IMR-90 (cell line): ENCODE measurements at regions not wholly inside any gene's neighbourhood (a gene's known extent, or its start where the extent isn't known, plus 50 kb on each side); places are given as distances from the start of the nearest gene placed in this dataset.

Experiments
- ATAC-seq: fragments of 200-7000 bp; cut with Tn5 transposase; 2 replicates; pipeline ENCODE4 v1.9.1; 2020; ENCODE audit warnings: low read depth, mild to moderate bottlenecking, moderate library complexity
- BruUV-seq: library from RNA; stranded (reverse); fragments of 400-500 nt; replicated peaks from 2 replicates; lab custom pipeline; 2021; lab: Mats Ljungman, UMichigan
- CTCF ChIA-PET: fragments of 300-600 bp; formaldehyde crosslinking; extraction: SDS; loops from one replicate; lab custom pipeline; 2021; ENCODE audit warnings: antibody characterized with exemption; lab: Yijun Ruan, JAX
- POLR2A ChIA-PET: fragments of 300-600 bp; sonication (Branson Sonifier 250); formaldehyde crosslinking; loops from one replicate; lab custom pipeline; 2022; ENCODE audit warnings: antibody characterized with exemption; ENCODE audit not compliant: unreplicated experiment; lab: Charles Lee
- DNase-seq: peaks from one replicate; pipeline ENCODE4 v3.0.0; 2013
- H2AFZ ChIP-seq: replicated peaks from 2 replicates; pipeline ENCODE3; 2013; ENCODE audit warnings: low read length, mild to moderate bottlenecking; ENCODE audit not compliant: poor library complexity
- H2AK5ac ChIP-seq: 2 replicates; pipeline ENCODE4 v1.6.1; 2013; ENCODE audit warnings: low read depth, low read length, inconsistent platforms
- H2AK9ac ChIP-seq: replicated peaks from 2 replicates; pipeline ENCODE3; 2013; ENCODE audit warnings: mild to moderate bottlenecking, low read depth, low read length, moderate library complexity; ENCODE audit not compliant: poor library complexity
- H2BK120ac ChIP-seq: 2 replicates; pipeline ENCODE4 v1.6.1; 2013; ENCODE audit warnings: low read depth, low read length, inconsistent platforms
- H2BK15ac ChIP-seq: 3 replicates; pipeline ENCODE4 v1.6.1; 2013; ENCODE audit warnings: low read depth, low read length, inconsistent platforms
- H2BK20ac ChIP-seq: 2 replicates; pipeline ENCODE4 v1.6.1; 2013; ENCODE audit warnings: low read depth, mild to moderate bottlenecking, inconsistent platforms, low read length, moderate library complexity
- H2BK5ac ChIP-seq: 2 replicates; pipeline ENCODE4 v1.6.1; 2013; ENCODE audit warnings: mild to moderate bottlenecking, low read depth, low read length, inconsistent platforms; ENCODE audit not compliant: poor library complexity, severe bottlenecking
- H3K14ac ChIP-seq: replicated peaks from 2 replicates; pipeline ENCODE4 v1.6.1; 2013; ENCODE audit warnings: low read depth, low read length, inconsistent platforms
- H3K18ac ChIP-seq: 2 replicates; pipeline ENCODE4 v1.6.1; 2013; ENCODE audit warnings: low read depth, low read length, control low read depth
- H3K23ac ChIP-seq: 2 replicates; pipeline ENCODE4 v1.6.1; 2013; ENCODE audit warnings: low read depth, low read length, inconsistent platforms
- H3K27ac ChIP-seq: 2 replicates; pipeline ENCODE4 v1.5.1; 2013; ENCODE audit warnings: mild to moderate bottlenecking, control low read depth, low read length; ENCODE audit not compliant: insufficient read depth
- H3K27me3 ChIP-seq: 2 replicates; pipeline ENCODE4 v1.6.1; 2013; ENCODE audit warnings: low read length; ENCODE audit not compliant: control insufficient read depth, insufficient read depth
- H3K36me3 ChIP-seq: 2 replicates; pipeline ENCODE4 v1.6.1; 2013; ENCODE audit warnings: low read length, mixed read lengths; ENCODE audit not compliant: control insufficient read depth, insufficient read depth
- H3K4ac ChIP-seq: 2 replicates; pipeline ENCODE4 v1.6.1; 2013; ENCODE audit warnings: low read depth, low read length, inconsistent platforms
- H3K4me1 ChIP-seq: 2 replicates; pipeline ENCODE4 v1.6.1; 2013; ENCODE audit warnings: low read length, mixed read lengths; ENCODE audit not compliant: control insufficient read depth, insufficient read depth
- H3K4me2 ChIP-seq: 2 replicates; pipeline ENCODE4 v1.6.1; 2013; ENCODE audit warnings: low read depth, mild to moderate bottlenecking, control low read depth, low read length, moderate library complexity
- H3K4me3 ChIP-seq: 2 replicates; pipeline ENCODE4 v1.5.1; 2013; ENCODE audit warnings: low read depth, mild to moderate bottlenecking, control low read depth, low read length, moderate library complexity; ENCODE audit not compliant: insufficient read depth
- H3K56ac ChIP-seq: 2 replicates; pipeline ENCODE4 v1.6.1; 2013; ENCODE audit warnings: low read length, inconsistent platforms; ENCODE audit not compliant: insufficient read depth; ENCODE audit errors: extremely low read depth
- H3K79me1 ChIP-seq, 2 experiments: 2 replicates each; pipeline ENCODE4 v1.6.1; 2013; ENCODE audit warnings: low read length in 2 of 2, inconsistent platforms in 1 of 2, low read depth in 1 of 2
- H3K9ac ChIP-seq: 2 replicates; pipeline ENCODE4 v1.6.1; 2013; ENCODE audit warnings: low read depth, low read length, control low read depth
- H3K9me1 ChIP-seq: 2 replicates; pipeline ENCODE4 v1.6.1; 2013; ENCODE audit warnings: low read length, inconsistent platforms; ENCODE audit not compliant: insufficient read depth
- H3K9me3 ChIP-seq: 2 replicates; pipeline ENCODE4 v1.6.1; 2013; ENCODE audit warnings: low read length; ENCODE audit not compliant: control insufficient read depth, insufficient read depth
- H4K20me1 ChIP-seq: 2 replicates; pipeline ENCODE4 v1.6.1; 2013; ENCODE audit warnings: low read length, inconsistent platforms; ENCODE audit not compliant: insufficient read depth
- H4K5ac ChIP-seq: 2 replicates; pipeline ENCODE4 v1.6.1; 2013; ENCODE audit warnings: mild to moderate bottlenecking, low read depth, low read length, control low read depth
- H4K8ac ChIP-seq, 2 experiments: 2 replicates each; pipeline ENCODE4 v1.6.1; 2013; ENCODE audit warnings: low read depth in 2 of 2, low read length in 2 of 2, control low read depth in 1 of 2, inconsistent platforms in 1 of 2
- H4K91ac ChIP-seq: 2 replicates; pipeline ENCODE4 v1.6.1; 2013; ENCODE audit warnings: low read depth, low read length, inconsistent platforms; ENCODE audit not compliant: insufficient read depth
- FOS ChIP-seq: fragments of 150-350 bp; IDR thresholded peaks from 2 replicates; pipeline ENCODE4 v1.6.1; 2016; ENCODE audit warnings: low read depth, low read length
- MAZ ChIP-seq: IDR thresholded peaks from 2 replicates; pipeline ENCODE4 v1.6.1; 2012; ENCODE audit warnings: low read depth, mild to moderate bottlenecking, low read length, improper control_type of control experiment, moderate library complexity, borderline replicate concordance
- POLR2A ChIP-seq: IDR thresholded peaks from 2 replicates; pipeline ENCODE4 v1.6.1; 2012; ENCODE audit warnings: mild to moderate bottlenecking, low read depth, low read length
- SMC3 ChIP-seq: fragments of 150-350 bp; IDR thresholded peaks from 2 replicates; pipeline ENCODE4 v1.6.1; 2016; ENCODE audit warnings: low read depth, mild to moderate bottlenecking, antibody characterized with exemption, low read length, moderate library complexity
- dilution Hi-C: fragments of 300-500 bp; cut with HindIII; formaldehyde crosslinking; loops from one replicate; pipeline ENCODE4 v1.14.3; 2018; ENCODE audit warnings: low sequenced_read_pairs; ENCODE audit not compliant: unreplicated experiment
- in situ Hi-C: fragments of 300-500 bp; cut with MboI; formaldehyde crosslinking; loops from 3 replicates; pipeline ENCODE4 v1.14.3; 2019; ENCODE audit warnings: low sequenced_read_pairs, inconsistent platforms, mixed read lengths
- intact Hi-C: fragments of 100-400 bp; cut with micrococcal nuclease; formaldehyde crosslinking; loops from 2 replicates; pipeline ENCODE4 v1.10.0; 2022
- TF ChIP-seq, protein P1 (sequence below): conservative IDR thresholded peaks from 2 replicates; pipeline ENCODE4 v1.5.1; 2012; ENCODE audit warnings: mild to moderate bottlenecking, low read depth, low read length, improper control_type of control experiment

DNA sequence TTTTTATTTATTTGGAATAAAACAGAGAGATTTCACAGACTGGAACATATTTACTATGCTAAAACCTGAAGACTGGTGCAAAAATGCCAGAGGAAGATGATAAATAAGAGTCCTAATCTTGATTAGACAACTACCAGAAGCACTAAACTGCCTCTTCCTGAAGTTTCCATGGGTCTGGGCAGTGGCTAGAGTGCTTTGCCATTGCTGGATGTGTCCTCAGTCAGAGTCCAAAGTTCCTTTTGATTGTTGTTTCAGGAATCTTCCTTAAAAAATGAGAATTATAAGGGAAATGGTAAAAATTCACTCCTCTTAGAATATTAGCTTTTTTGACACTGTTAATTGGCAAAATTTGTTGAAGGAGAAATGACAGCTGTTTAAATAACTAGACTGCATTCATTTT, 86.3 kb upstream of the AHR start:
- BruUV-seq, result no TSS peak
- no peak overlapping the region for H2AFZ ChIP-seq
- CTCF ChIA-PET, result no interaction called here

More for the DNA sequence above, 86.3 kb upstream of the AHR start:
- H3K18ac ChIP-seq, result no peak overlapping the region
- POLR2A ChIA-PET, result no interaction called here
- H3K9me1 ChIP-seq, result no peaks in the 10 kb centered on the region
- no peaks in the 10 kb centered on the region for H3K79me1 ChIP-seq
- no peak for DNase-seq
- H2BK5ac ChIP-seq, result no peak overlapping the region
- TF ChIP-seq MAZ (no peak), POLR2A (no peak), SMC3 (no peak), FOS (no peak)
- TF ChIP-seq, protein P1, sequence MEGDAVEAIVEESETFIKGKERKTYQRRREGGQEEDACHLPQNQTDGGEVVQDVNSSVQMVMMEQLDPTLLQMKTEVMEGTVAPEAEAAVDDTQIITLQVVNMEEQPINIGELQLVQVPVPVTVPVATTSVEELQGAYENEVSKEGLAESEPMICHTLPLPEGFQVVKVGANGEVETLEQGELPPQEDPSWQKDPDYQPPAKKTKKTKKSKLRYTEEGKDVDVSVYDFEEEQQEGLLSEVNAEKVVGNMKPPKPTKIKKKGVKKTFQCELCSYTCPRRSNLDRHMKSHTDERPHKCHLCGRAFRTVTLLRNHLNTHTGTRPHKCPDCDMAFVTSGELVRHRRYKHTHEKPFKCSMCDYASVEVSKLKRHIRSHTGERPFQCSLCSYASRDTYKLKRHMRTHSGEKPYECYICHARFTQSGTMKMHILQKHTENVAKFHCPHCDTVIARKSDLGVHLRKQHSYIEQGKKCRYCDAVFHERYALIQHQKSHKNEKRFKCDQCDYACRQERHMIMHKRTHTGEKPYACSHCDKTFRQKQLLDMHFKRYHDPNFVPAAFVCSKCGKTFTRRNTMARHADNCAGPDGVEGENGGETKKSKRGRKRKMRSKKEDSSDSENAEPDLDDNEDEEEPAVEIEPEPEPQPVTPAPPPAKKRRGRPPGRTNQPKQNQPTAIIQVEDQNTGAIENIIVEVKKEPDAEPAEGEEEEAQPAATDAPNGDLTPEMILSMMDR, result no peak
- no peak for ATAC-seq
- no peaks in the 10 kb centered on the region for H3K36me3 ChIP-seq
- H2BK15ac ChIP-seq, result no peak overlapping the region
- no peak overlapping the region for H3K4me3 ChIP-seq
- H2BK120ac ChIP-seq, result no peak overlapping the region
- H3K56ac ChIP-seq, result no peak overlapping the region
- H4K5ac ChIP-seq, result no peak overlapping the region
- dilution Hi-C loops (no loop called here), in situ Hi-C loops (no loop called here), intact Hi-C loops (loop anchor here (5.0 kb wide), 1 partner anchor 40 kb away; no protein-coding TSS in a partner anchor)
- no peak overlapping the region for H2BK20ac ChIP-seq
- no peak overlapping the region for H3K4ac ChIP-seq
- no peaks in the 10 kb centered on the region for H3K9me3 ChIP-seq
- no peak overlapping the region for H3K27ac ChIP-seq
- no peak overlapping the region for H2AK5ac ChIP-seq
- no peak overlapping the region for H3K4me2 ChIP-seq
- no peak overlapping the region for H3K9ac ChIP-seq
- no peaks in the 10 kb centered on the region for H3K27me3 ChIP-seq
- H4K91ac ChIP-seq, result no peak overlapping the region
- H3K14ac ChIP-seq, result no peak overlapping the region
- H2AK9ac ChIP-seq, result no peak overlapping the region
- no peaks in the 10 kb centered on the region for H4K20me1 ChIP-seq
- H3K23ac ChIP-seq, result no peak overlapping the region
- no peaks in the 10 kb centered on the region for H3K4me1 ChIP-seq
- no peak overlapping the region for H4K8ac ChIP-seq
